ENCODE measurements at regions not wholly inside any gene's neighbourhood (a gene's known extent, or its start where the extent isn't known, plus 50 kb on each side); places are given as distances from the start of the nearest gene placed in this dataset.

GRCh38 chr5:56406838-56407237 lies 173.7 kb upstream of the ANKRD55 start:
- no peaks in the 10 kb centered on the region for H3K79me2 ChIP-seq
- DNase-seq (ENCODE audit: low spot score) = no peak
- no peak overlapping the region for H3K4me3 ChIP-seq
- H2AFZ ChIP-seq = no peak overlapping the region
- TF ChIP-seq EZH2phosphoT487 (IDR thresholded peaks at IDR 0.05; ENCODE audit: low read depth, severe bottlenecking, unreplicated experiment) (no peak), EZH2 (IDR thresholded peaks at IDR 0.05; ENCODE audit: borderline replicate concordance) (no peak)
- TF ChIP-seq, protein P1, sequence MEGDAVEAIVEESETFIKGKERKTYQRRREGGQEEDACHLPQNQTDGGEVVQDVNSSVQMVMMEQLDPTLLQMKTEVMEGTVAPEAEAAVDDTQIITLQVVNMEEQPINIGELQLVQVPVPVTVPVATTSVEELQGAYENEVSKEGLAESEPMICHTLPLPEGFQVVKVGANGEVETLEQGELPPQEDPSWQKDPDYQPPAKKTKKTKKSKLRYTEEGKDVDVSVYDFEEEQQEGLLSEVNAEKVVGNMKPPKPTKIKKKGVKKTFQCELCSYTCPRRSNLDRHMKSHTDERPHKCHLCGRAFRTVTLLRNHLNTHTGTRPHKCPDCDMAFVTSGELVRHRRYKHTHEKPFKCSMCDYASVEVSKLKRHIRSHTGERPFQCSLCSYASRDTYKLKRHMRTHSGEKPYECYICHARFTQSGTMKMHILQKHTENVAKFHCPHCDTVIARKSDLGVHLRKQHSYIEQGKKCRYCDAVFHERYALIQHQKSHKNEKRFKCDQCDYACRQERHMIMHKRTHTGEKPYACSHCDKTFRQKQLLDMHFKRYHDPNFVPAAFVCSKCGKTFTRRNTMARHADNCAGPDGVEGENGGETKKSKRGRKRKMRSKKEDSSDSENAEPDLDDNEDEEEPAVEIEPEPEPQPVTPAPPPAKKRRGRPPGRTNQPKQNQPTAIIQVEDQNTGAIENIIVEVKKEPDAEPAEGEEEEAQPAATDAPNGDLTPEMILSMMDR (IDR thresholded peaks at IDR 0.05; ENCODE audit: poor library complexity) = no peak
- no peaks in the 10 kb centered on the region for H3K9me2 ChIP-seq (replicated peaks; ENCODE audit: insufficient read depth)
- H3K36me3 ChIP-seq (replicated peaks; ENCODE audit: insufficient read depth, low read depth) = no peaks in the 10 kb centered on the region
- no peaks in the 10 kb centered on the region for H4K20me1 ChIP-seq (ENCODE audit: insufficient read depth, poor library complexity, severe bottlenecking)
- no peaks in the 10 kb centered on the region for H3K9me3 ChIP-seq (ENCODE audit: low read depth)
- peak overlapping the region; percentile 88 for H3K27ac ChIP-seq
- no peak overlapping the region for H3K4me2 ChIP-seq
- 69% methylated on average over 2 of the region's 2 CpGs for WGBS (ENCODE audit: low lambda C conversion rate, missing lambda C conversion rate)
- H3K4me1 ChIP-seq (ENCODE audit: insufficient read depth) = peaks cover 43% of the 10 kb centered on the region
- no peaks in the 10 kb centered on the region for H3K27me3 ChIP-seq

DNA sequence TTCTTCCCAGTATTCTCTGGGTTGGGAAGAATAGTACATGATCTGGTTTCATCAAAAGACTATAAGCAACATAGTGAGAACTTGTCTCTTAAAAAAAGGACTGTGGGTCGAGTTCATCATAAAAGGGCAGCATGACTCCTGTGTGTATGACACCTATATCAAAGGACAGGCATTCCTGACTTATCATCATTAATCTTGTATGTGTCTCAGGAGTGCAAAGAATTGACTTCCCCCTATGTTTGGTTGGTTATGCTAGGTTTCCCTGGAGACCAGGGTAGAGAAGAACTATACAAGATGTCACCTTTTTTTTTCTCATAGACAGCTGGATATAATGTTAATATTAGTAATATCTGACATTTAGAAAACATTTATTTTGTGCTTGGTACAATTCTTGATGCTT lies 173.1 kb upstream of the ANKRD55 start:
- Histone ChIP-seq H3K9me3 (ENCODE audit: low read depth) (no peaks in the 10 kb centered on the region), H4K20me1 (ENCODE audit: insufficient read depth, poor library complexity, severe bottlenecking) (no peaks in the 10 kb centered on the region), H3K27ac (peak overlapping the region; percentile 88), H3K4me2 (no peak overlapping the region), H3K9me2 (replicated peaks; ENCODE audit: insufficient read depth) (no peaks in the 10 kb centered on the region), H3K27me3 (no peaks in the 10 kb centered on the region), H3K4me1 (ENCODE audit: insufficient read depth) (peaks cover 42% of the 10 kb centered on the region), H2AFZ (no peak overlapping the region), H3K4me3 (no peak overlapping the region), H3K79me2 (no peaks in the 10 kb centered on the region), H3K36me3 (replicated peaks; ENCODE audit: insufficient read depth, low read depth) (no peaks in the 10 kb centered on the region)
- 23% methylated on average over 1 of the region's 1 CpG for WGBS (ENCODE audit: low lambda C conversion rate, missing lambda C conversion rate)
- no peak for TF ChIP-seq EZH2 (IDR thresholded peaks at IDR 0.05; ENCODE audit: borderline replicate concordance)
- TF ChIP-seq, protein P1 (IDR thresholded peaks at IDR 0.05; ENCODE audit: poor library complexity) = no peak
- no peak for TF ChIP-seq EZH2phosphoT487 (IDR thresholded peaks at IDR 0.05; ENCODE audit: low read depth, severe bottlenecking, unreplicated experiment)
- no peak for DNase-seq (ENCODE audit: low spot score)

- Histone ChIP-seq H3K4me2 (peak overlapping the region; percentile 45), H3K9me3 (ENCODE audit: low read depth) (no peaks in the 10 kb centered on the region), H2AFZ (no peak overlapping the region), H3K36me3 (replicated peaks; ENCODE audit: insufficient read depth, low read depth) (no peaks in the 10 kb centered on the region), H3K27ac (peak overlapping the region; percentile 88), H4K20me1 (ENCODE audit: insufficient read depth, poor library complexity, severe bottlenecking) (no peaks in the 10 kb centered on the region), H3K79me2 (no peaks in the 10 kb centered on the region), H3K4me3 (no peak overlapping the region), H3K4me1 (ENCODE audit: insufficient read depth) (peaks cover 42% of the 10 kb centered on the region), H3K9me2 (replicated peaks; ENCODE audit: insufficient read depth) (no peaks in the 10 kb centered on the region), H3K27me3 (no peaks in the 10 kb centered on the region)
- no peak for DNase-seq (ENCODE audit: low spot score)
- TF ChIP-seq, protein P1 (IDR thresholded peaks at IDR 0.05; ENCODE audit: poor library complexity) = no peak
- TF ChIP-seq EZH2phosphoT487 (IDR thresholded peaks at IDR 0.05; ENCODE audit: low read depth, severe bottlenecking, unreplicated experiment) (no peak), EZH2 (IDR thresholded peaks at IDR 0.05; ENCODE audit: borderline replicate concordance) (no peak)
- WGBS (ENCODE audit: low lambda C conversion rate, missing lambda C conversion rate) = 59% methylated on average over 4 of the region's 4 CpGs
Observed at GRCh38 chr5:56405116-56405908, 172.2 kb upstream of the ANKRD55 start.
